Prostate gland (tissue), 2 donors: ENCODE measurements at regions not wholly inside any gene's neighbourhood (a gene's known extent, or its start where the extent isn't known, plus 50 kb on each side); places are given as distances from the start of the nearest gene placed in this dataset.

ENCODE experiments used
- DNase-seq: peaks from one replicate; pipeline ENCODE4 v3.0.0-alpha.2; 2019; ENCODE audit warnings: low spot score
- H3K27ac ChIP-seq, 2 donors: fragments of 200-600 bp; sonication (generic); 2 replicates each; pipeline ENCODE4 v1.5.1; 2017 to 2019
- H3K27me3 ChIP-seq: fragments of 200-600 bp; sonication (generic); replicated peaks from 2 replicates; pipeline ENCODE4 v1.5.1; 2019; ENCODE audit not compliant: insufficient read depth
- H3K36me3 ChIP-seq, 2 donors: fragments of 200-600 bp; sonication (generic); 1 replicate in 1 of 2; 2 replicates in 1 of 2; pipeline versions ENCODE4 v1.5.1 to v1.8.1; 2017 to 2019
- H3K4me1 ChIP-seq: fragments of 200-600 bp; sonication (generic); replicated peaks from 2 replicates; pipeline ENCODE4 v1.5.1; 2019
- H3K4me3 ChIP-seq, 2 donors: fragments of 200-600 bp; sonication (generic); 2 replicates each; pipeline ENCODE4 v1.5.1; 2017 to 2019
- H3K9me3 ChIP-seq: fragments of 200-600 bp; sonication (generic); 2 replicates; pipeline ENCODE4 v1.5.1; 2017
- CTCF ChIP-seq, 4 experiments: fragments of 200-600 bp in 2 of 4; fragments of 450-650 bp in 2 of 4; sonication (generic) in 2 of 4; IDR thresholded peaks; 1 replicate in 3 of 4; 2 replicates in 1 of 4; pipeline ENCODE4 v1.5.1; 2016 to 2019; ENCODE audit warnings: antibody characterized with exemption in 4 of 4, mild to moderate bottlenecking in 2 of 4, moderate library complexity in 2 of 4
- POLR2A ChIP-seq: fragments of 450-650 bp; IDR thresholded peaks from one replicate; pipeline ENCODE4 v1.6.1; 2016; ENCODE audit warnings: antibody characterized with exemption, mild to moderate bottlenecking
- POLR2AphosphoS5 ChIP-seq: sonication (generic); formaldehyde crosslinking; IDR thresholded peaks from one replicate; pipeline ENCODE4 v1.6.1; 2017; ENCODE audit warnings: antibody characterized with exemption
- WGBS: methylation state at CpG from one replicate; pipeline ENCODE4 v1.1.5; 2018; 5-methylcytosine and 5-hydroxymethylcytosine counted together
- intact Hi-C: fragments of 100-400 bp; cut with DNase I; formaldehyde crosslinking; loops from one replicate; pipeline ENCODE4 v1.14.2; 2022

- Histone ChIP-seq H3K36me3 (no peaks in the 10 kb centered on the region), H3K27me3 (no peaks in the 10 kb centered on the region), H3K27ac (no peak overlapping the region), H3K4me3 (no peak overlapping the region), H3K4me1 (no peaks in the 10 kb centered on the region), H3K9me3 (no peaks in the 10 kb centered on the region)
- 58% methylated on average over 11 of the region's 11 CpGs for WGBS
- DNase-seq = no peak
- no peak for TF ChIP-seq POLR2AphosphoS5
- TF ChIP-seq POLR2A = no peak
- TF ChIP-seq CTCF (IDR thresholded peaks at IDR 0.05) = no peak
- intact Hi-C loops = no loop called here
Observed at GRCh38 chr10:78597796-78598555, 470.8 kb upstream of the ZMIZ1 start.

DNA sequence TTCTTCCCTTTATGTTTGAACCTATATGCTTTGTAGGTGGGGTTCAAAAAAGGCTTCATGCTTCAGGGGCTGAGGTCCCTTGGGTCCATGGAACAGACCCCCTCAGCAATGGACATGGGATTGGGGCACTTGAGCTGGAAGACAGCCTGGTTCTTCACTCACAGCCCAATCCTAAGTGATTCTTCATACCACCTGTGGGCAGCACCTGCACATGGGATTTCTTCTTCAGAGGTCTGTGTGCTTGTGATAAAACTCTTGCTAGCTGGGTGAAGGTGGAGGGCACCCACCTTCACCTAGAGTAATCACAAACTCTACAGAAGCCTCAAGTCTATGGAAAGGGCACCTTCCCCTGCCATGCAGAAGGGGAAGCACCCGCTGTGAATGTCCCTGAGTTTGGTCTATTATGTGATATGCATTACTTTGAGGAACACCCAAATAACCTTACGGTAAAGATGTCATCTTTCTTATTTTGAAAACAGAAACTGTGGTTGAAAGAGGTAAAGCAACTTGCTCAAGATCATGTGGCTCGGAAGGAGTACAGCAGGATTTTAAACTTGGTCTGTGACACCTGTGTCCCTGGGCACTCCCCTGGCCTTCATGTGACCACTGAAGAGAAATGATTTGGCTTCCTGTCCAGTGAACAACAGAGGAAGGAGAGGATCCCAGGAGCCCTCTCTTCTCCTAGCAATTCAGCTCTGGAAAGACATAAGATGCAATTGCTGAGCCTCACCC is 469.5 kb upstream of the ZMIZ1 start:
- intact Hi-C loops = no loop called here
- Histone ChIP-seq H3K27ac (no peak overlapping the region), H3K4me1 (no peaks in the 10 kb centered on the region), H3K27me3 (no peaks in the 10 kb centered on the region), H3K4me3 (no peak overlapping the region), H3K36me3 (no peaks in the 10 kb centered on the region), H3K9me3 (no peaks in the 10 kb centered on the region)
- TF ChIP-seq POLR2AphosphoS5 = no peak
- no peak for TF ChIP-seq POLR2A
- TF ChIP-seq CTCF (IDR thresholded peaks at IDR 0.05) = no peak
- DNase-seq = no peak
- 73% methylated on average over 3 of the region's 3 CpGs for WGBS

DNA sequence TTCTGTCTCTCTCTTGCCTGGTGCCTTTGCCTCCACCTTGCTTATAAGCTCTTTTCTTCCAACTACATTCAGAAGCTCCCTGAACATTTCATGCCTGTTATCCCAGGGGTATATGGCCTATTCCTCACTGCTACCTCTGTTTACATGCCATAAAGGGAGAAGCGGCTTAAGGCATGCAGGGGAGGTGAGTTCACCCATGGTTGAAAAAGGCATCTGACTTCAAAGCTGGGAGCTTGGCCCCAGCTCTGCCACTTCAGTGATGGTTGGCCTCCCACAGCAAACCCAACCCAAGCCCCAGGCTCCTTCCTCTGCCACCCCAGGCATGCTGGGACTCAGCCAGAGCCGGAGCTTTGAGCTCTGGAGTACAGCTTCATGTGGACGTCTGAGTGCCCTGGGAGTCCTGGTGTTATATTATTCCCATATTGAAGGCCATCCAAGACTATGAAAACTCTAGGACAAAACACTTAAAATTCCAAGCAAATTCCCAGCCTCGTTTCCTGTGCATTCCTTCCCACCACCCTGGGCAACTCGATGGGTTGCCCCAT is 468.6 kb upstream of the ZMIZ1 start:
- no peaks in the 10 kb centered on the region for H3K4me1 ChIP-seq
- H3K27me3 ChIP-seq = no peaks in the 10 kb centered on the region
- no peaks in the 10 kb centered on the region for H3K36me3 ChIP-seq
- H3K9me3 ChIP-seq = no peaks in the 10 kb centered on the region
- DNase-seq = no peak
- H3K4me3 ChIP-seq = no peak overlapping the region
- TF ChIP-seq POLR2AphosphoS5 (no peak), POLR2A (no peak), CTCF (IDR thresholded peaks at IDR 0.05) (no peak)
- 81% methylated on average over 5 of the region's 5 CpGs for WGBS
- H3K27ac ChIP-seq = no peak overlapping the region
- intact Hi-C loops = no loop called here

GRCh38 chr10:78600740-78601139 is 468.0 kb upstream of the ZMIZ1 start:
- H3K36me3 ChIP-seq = no peaks in the 10 kb centered on the region
- no peaks in the 10 kb centered on the region for H3K4me1 ChIP-seq
- TF ChIP-seq CTCF (IDR thresholded peaks at IDR 0.05) = no peak
- no peak for TF ChIP-seq POLR2A
- TF ChIP-seq POLR2AphosphoS5 = no peak
- DNase-seq = no peak
- H3K27ac ChIP-seq = no peak overlapping the region
- no peaks in the 10 kb centered on the region for H3K27me3 ChIP-seq
- no peak overlapping the region for H3K4me3 ChIP-seq
- no peaks in the 10 kb centered on the region for H3K9me3 ChIP-seq
- 83% methylated on average over 3 of the region's 3 CpGs for WGBS
- intact Hi-C loops = no loop called here
